ENCODE measurements at regions not wholly inside any gene's neighbourhood (a gene's known extent, or its start where the extent isn't known, plus 50 kb on each side); places are given as distances from the start of the nearest gene placed in this dataset.

- H3K36me3 ChIP-seq: no peaks in the 10 kb centered on the region
- intact Hi-C loops (cut with DNase I): no loop called here
- no peaks in the 10 kb centered on the region for H3K27me3 ChIP-seq (ENCODE audit: low read depth)
- DNase-seq: no peak
- no peak overlapping the region for H3K4me3 ChIP-seq
- no peaks in the 10 kb centered on the region for H3K9me3 ChIP-seq
- H3K4me1 ChIP-seq: no peaks in the 10 kb centered on the region
- TF ChIP-seq CTCF (IDR thresholded peaks at IDR 0.05): no peak
- no peak for ATAC-seq
- H3K27ac ChIP-seq: no peak overlapping the region
Observed at GRCh38 chr6:120352491-120352890, 981.8 kb downstream of the TBC1D32 start.

- Histone ChIP-seq H3K27me3 (ENCODE audit: low read depth) (no peaks in the 10 kb centered on the region), H3K4me3 (no peak overlapping the region), H3K36me3 (no peaks in the 10 kb centered on the region), H3K27ac (no peak overlapping the region), H3K9me3 (no peaks in the 10 kb centered on the region), H3K4me1 (no peaks in the 10 kb centered on the region)
- intact Hi-C loops (cut with DNase I): no loop called here
- DNase-seq: no peak
- no peak for TF ChIP-seq CTCF (IDR thresholded peaks at IDR 0.05)
- no peak for ATAC-seq
Observed at GRCh38 chr6:120348926-120349325, 985.4 kb downstream of the TBC1D32 start.

- DNase-seq (no peak), ATAC-seq (no peak)
- no peaks in the 10 kb centered on the region for H3K36me3 ChIP-seq
- no peak overlapping the region for H3K4me3 ChIP-seq
- intact Hi-C loops (cut with DNase I): no loop called here
- H3K27ac ChIP-seq: no peak overlapping the region
- no peaks in the 10 kb centered on the region for H3K4me1 ChIP-seq
- no peak for TF ChIP-seq CTCF (IDR thresholded peaks at IDR 0.05)
- no peaks in the 10 kb centered on the region for H3K27me3 ChIP-seq (ENCODE audit: low read depth)
- no peaks in the 10 kb centered on the region for H3K9me3 ChIP-seq
Observed at GRCh38 chr6:120328521-120328920, 979.0 kb upstream of the MAN1A1 start.

- Histone ChIP-seq H3K9me3 (peaks cover 3% of the 10 kb centered on the region), H3K27ac (no peak overlapping the region), H3K36me3 (no peaks in the 10 kb centered on the region), H3K4me3 (no peak overlapping the region), H3K27me3 (ENCODE audit: low read depth) (no peaks in the 10 kb centered on the region), H3K4me1 (no peaks in the 10 kb centered on the region)
- intact Hi-C loops (cut with DNase I): no loop called here
- ATAC-seq: no peak
- DNase-seq: no peak
- no peak for TF ChIP-seq CTCF (IDR thresholded peaks at IDR 0.05)
Observed at GRCh38 chr6:120320481-120321162, 971.1 kb upstream of the MAN1A1 start.

- TF ChIP-seq CTCF (IDR thresholded peaks at IDR 0.05): no peak
- Histone ChIP-seq H3K4me1 (no peaks in the 10 kb centered on the region), H3K4me3 (no peak overlapping the region), H3K9me3 (no peaks in the 10 kb centered on the region), H3K27me3 (ENCODE audit: low read depth) (no peaks in the 10 kb centered on the region), H3K36me3 (no peaks in the 10 kb centered on the region), H3K27ac (no peak overlapping the region)
- ATAC-seq (no peak), DNase-seq (no peak)
- intact Hi-C loops (cut with DNase I): no loop called here
Observed at GRCh38 chr6:120304223-120304622, 954.7 kb upstream of the MAN1A1 start.

Measured in lower lobe of right lung (tissue), 2 donors.